H54 (cell line): ENCODE measurements at regions not wholly inside any gene's neighbourhood (a gene's known extent, or its start where the extent isn't known, plus 50 kb on each side); places are given as distances from the start of the nearest gene placed in this dataset.

ENCODE experiments used
- DNase-seq: peaks from one replicate; pipeline ENCODE4 v3.0.0; 2011; ENCODE audit warnings: low spot score, mixed read lengths; ENCODE audit not compliant: insufficient read length
- FAIRE-seq: peaks from 3 replicates; lab custom pipeline; 2011; peaks lifted over from hg19 to GRCh38; lab: Jason Lieb, UNC
- POLR2A ChIP-seq: IDR thresholded peaks from 2 replicates; pipeline ENCODE4 v1.6.1; 2011; ENCODE audit warnings: low read depth, mild to moderate bottlenecking, low read length

DNA sequence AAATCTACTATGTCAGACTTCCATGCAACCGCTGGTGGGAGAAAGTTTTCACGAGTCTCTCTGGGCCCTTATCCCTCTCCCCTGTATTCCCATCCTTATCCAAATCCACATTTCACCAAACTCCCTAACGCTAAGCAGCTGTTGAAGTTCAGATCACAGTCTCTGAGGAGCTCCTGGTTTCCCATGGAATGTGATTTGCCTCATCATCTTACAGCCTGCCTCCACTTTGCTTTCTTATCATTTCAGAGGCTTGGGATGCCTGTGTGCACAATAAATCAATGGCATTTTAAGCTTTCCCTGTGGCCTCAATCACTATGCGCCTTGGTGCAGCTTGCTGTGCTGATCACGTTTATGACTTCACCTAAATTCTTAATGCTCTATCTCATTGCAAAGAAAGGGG lies 352.4 kb upstream of the FAT3 start:
- DNase-seq (no peak), FAIRE-seq (no peak)
- no peak for TF ChIP-seq POLR2A

DNA sequence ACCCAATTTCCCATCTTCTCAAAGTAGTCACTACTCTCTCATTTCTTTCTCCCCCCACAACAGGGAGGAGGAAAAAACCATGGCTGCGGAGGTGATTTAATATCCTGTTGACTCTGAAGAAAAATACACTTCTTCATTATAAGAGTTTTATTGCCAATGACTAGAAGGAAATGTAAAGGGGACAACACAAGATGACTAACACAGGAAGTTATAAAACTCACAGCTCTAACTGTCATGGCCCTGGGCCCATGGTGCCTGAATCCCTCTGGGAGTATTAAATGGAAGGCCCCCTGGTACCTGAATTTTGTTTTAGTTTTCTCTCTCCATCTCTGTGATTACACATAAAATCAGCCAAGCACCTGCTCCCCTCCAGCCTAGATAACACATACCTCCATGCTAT lies 352.8 kb upstream of the FAT3 start:
- FAIRE-seq (no peak), DNase-seq (no peak)
- TF ChIP-seq POLR2A: no peak

DNA sequence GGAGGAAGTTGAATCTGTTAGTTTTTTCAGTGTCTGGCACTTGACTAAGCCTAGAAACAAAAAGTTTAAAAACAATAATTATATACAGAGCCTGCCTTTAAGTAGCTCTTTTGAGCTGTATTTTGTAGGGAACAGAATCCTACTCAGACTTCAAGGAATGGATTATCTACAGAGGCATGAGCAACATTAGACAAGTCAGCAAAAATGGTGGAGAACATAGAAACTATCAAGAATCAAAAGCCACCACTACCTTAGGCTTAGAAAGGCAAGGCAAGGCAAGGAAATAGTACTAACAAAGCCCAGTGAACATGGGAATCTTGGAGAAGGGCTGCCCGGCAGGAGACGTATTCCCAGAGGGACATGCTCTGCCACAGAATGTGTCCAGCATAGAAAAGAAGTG lies 353.6 kb upstream of the FAT3 start:
- FAIRE-seq (no peak), DNase-seq (no peak)
- no peak for TF ChIP-seq POLR2A

DNA sequence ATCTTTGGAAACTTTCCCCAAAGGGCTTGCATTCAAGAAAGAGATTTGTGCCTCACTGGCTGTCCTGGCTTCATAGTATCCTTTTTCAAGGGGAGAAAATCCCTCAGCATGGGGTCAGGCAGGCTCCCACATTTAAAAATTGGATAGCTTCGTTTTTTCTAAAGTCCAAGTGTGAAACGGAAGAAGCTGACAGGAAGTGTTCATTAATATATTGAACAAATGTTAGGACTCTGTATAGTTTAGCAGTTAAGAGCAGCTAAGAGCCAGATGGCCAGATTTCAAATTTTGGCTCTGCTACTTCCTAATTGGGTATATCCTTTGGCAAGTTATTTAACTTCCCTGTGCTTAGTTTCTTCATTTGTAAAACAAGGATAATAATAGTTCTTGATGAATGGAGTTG lies 354.9 kb upstream of the FAT3 start:
- DNase-seq: no peak
- no peak for TF ChIP-seq POLR2A
- no peak for FAIRE-seq

DNA sequence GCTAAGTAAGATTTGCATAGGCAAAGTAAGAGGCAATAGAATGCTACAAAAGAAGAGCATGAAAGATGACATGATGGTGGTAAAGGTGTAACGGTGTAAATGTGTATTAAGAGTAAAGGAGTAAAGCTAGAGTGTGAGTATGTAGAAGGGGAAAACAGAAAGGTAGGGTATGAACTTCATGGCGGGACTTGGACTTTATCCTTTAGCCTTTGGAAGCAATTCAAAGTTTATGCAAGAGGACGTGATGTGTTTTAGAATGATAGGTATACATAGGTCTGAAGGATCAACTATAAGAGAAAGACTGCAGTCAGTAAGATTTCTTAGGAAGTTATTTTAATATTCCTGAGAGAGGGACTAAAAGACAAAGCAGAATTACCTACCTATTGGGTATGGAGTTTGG lies 358.0 kb upstream of the FAT3 start:
- DNase-seq (no peak), FAIRE-seq (no peak)
- TF ChIP-seq POLR2A: no peak

DNA sequence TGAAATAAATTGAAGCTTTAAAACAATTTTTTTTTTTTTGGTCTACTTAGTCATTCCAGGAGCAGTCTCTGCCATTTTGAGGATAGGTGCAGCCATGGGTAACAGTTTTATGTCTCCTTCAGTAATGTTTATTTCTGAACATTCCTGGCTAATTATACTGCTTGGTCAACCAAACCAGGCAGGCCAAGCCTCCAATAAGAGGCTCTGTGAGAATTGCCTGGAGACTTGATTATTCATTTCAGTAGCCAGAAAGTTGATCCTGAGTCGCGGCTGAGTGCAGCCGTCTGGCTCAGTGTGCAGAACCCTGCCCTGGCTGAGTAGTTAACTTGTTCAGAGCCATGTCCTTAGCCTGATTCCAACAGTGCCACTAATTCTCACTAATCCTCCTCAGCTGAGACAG lies 364.0 kb upstream of the FAT3 start:
- no peak for TF ChIP-seq POLR2A
- DNase-seq: no peak
- FAIRE-seq: no peak

DNA sequence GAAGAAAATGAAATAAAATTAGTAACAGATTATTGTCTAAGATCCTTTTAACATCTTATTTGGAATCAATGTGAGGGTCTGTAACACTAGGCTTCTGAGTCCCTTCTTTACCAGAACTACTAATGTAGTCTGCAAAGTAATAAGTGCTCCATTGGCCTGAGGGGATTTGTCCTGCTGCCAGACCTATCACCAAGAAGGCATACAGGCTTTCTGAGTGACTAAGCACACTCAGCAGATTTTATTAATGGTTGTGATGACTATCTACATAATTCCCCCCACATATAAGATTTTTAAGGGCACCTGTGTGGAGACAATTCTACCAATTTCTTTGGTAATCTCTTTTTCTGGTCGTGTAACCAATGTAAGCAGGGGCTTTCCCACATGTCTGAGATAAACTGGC lies 365.0 kb upstream of the FAT3 start:
- no peak for DNase-seq
- no peak for TF ChIP-seq POLR2A
- FAIRE-seq: no peak

DNA sequence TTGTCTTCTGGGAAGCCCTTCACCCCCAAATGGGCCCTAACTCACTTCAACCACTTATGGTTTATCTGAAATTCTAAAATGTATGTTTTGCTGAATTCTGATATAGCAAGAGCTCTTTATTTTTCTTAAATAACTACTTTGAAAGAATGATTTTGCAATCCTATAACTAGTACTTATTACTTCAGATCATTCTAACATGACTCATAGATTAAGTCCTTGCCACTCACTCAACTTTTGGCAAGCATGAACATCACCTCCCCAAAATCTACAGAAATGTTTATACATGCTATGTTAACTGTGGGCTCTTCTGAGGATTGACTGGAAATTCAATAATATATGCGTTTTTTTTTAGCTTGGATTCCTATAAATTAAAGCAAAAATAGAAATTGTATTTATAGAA lies 367.4 kb upstream of the FAT3 start:
- DNase-seq: no peak
- FAIRE-seq: no peak
- no peak for TF ChIP-seq POLR2A

DNA sequence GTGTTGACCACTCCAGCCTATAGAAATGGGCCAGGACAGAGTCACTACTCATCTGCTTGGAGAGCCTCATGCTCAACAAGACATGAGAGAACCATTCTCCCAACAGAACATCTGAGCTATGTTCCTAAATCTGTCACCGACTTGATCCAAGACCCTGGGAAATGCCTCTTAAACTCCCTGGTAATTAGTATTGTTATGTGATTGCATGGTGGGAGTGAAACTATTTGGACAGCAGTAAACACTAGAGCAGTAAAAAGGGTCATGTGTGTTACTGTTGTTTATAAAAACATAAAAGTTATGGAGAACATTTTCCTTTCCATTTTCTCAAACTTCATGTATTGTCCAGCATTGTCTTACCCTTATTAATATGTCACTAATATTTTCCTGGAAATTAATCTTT lies 369.8 kb upstream of the FAT3 start:
- DNase-seq (no peak), FAIRE-seq (no peak)
- no peak for TF ChIP-seq POLR2A

DNA sequence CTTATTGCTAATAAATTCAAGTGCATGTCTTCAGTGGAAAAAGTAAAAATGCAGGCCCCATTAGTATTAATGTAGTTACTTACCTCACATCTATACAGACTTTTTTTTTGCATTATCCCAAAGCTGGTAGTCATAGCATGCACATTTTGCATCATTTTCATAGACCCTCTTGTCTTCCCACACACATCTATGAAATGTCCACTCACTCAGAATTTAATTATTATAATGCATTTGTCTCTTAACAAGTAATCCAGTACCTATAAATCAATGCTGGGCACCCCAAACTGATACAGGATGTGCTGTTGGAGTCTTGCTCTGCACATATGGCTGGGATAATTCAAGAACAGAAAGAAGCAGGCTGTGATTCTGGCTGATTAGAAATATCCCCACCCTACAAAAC lies 370.4 kb upstream of the FAT3 start:
- DNase-seq (no peak), FAIRE-seq (no peak)
- TF ChIP-seq POLR2A: no peak

DNA sequence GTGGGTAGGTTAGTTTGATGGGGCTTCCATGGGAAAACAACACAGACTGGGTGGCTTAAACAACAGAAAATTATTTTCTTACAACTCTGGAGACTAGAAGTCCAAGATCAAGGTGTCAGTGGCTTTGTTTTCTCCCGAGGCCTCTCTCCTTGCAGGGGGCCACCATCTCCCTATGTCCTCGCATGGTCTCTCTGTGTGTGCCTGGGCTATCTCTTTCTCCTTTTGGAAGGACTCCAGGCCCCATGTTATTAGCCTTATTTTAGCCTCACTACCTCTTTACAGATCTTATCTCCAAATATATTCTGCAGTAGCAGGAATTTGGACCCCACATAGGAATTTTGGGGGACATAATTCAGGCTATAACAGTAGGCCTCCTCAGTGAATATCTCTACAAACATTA lies 372.7 kb upstream of the FAT3 start:
- no peak for FAIRE-seq
- TF ChIP-seq POLR2A: no peak
- no peak for DNase-seq

DNA sequence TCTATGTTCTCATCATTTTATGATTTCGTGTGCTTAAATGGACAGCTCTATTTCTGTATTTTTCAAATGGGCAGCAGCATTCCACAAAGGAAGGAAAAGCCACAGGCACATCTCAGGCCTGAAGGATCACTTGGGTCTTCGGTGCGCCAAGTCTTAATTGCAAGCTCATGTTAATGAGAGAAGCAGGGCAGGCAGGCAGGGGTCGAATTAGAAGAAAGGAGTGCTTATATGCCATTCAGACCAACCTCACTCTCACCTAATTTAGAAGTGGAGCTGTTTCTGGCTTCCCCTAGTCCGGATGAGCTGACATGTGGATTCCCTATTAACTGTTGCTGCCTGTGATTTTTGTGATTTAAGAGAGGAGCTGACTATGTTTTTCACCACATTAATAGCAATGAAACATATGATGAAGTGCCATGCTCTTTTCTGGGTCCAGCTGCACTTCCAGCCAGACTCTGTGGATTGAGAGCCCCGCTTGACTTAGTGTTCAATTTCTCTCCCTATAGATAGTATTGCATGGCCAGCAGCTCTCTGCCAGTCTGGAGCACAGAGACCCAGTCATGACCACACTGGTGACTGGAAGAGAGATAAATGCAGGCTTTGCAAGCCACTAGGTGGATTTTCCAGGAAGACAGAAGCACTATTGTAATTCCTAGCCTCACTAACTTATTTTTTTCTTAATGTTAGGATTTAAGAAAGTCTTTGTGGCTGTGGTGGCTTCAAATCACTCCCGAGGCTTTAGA lies 373.9 kb upstream of the FAT3 start:
- FAIRE-seq (no peak), DNase-seq (no peak)
- no peak for TF ChIP-seq POLR2A

DNA sequence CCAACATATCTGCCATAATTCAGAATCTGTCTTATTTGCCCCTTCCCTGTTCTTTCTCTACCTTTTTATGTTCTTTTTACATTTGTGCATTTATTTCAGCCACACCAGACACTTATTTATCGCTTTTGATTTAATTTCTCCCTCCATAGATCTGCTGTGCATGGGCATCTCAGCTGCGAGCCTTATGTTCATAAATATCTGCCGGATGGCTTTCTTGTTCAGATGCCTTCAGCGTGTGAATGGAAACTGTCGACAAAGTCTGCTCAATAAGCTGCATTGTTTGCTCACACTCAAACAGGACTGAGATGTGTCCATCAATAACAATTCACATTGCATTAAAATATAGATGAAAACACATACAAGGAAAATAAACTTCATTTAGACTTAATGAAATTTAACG lies 374.6 kb upstream of the FAT3 start:
- FAIRE-seq: no peak
- no peak for DNase-seq
- no peak for TF ChIP-seq POLR2A

DNA sequence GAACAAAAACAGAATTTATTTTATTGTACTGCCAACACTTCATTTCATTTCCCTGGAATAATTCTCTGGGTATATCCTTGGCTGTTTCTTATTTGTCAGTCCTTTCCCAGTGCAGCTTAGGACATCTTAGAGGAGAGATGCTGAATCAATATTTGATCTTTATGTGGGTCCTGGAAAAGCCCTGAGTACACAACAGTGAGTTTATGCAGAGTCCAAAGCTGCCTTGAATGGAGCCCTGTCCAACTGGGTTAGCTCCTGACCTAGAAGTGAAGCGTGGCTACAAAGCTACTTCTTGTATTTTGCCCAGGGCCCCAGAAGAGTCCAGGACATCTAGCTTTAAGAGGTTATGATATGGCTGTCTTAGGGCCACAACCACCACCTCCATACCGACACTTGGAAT lies 378.0 kb upstream of the FAT3 start:
- DNase-seq (no peak), FAIRE-seq (no peak)
- TF ChIP-seq POLR2A: no peak

DNA sequence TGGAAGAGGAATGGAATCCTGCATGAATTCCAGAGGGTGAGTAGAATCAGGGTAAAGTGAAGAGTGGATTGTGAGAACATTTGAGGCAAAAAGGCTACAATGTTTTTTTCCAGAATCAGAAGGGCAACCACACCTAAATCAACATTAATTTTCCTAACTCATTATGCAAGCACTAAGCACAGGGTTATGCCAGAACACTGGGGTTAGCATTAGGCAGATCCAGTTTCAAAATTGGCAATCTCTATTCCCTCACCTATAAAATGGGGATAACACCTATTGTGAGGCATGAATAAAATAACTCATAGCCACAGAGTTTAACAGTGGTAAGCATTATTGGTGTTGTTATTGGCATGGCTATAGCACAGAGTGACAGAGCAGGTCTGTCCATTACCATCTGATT lies 378.6 kb upstream of the FAT3 start:
- no peak for FAIRE-seq
- no peak for TF ChIP-seq POLR2A
- DNase-seq: no peak
